A673 (cell line): ENCODE measurements at regions not wholly inside any gene's neighbourhood (a gene's known extent, or its start where the extent isn't known, plus 50 kb on each side); places are given as distances from the start of the nearest gene placed in this dataset.

ENCODE experiments used
- CTCF ChIP-seq: fragments of 300-800, 200-600 bp; sonication (generic); conservative IDR thresholded peaks from 2 replicates; pipeline ENCODE4 v1.5.1; 2017; ENCODE audit warnings: low read depth, mild to moderate bottlenecking, antibody characterized with exemption, low read length, moderate library complexity, mixed read lengths
- EZH2 ChIP-seq: fragments of 200-600 bp; sonication (generic); IDR thresholded peaks from 2 replicates; pipeline ENCODE4 v1.6.1; 2017; ENCODE audit warnings: borderline replicate concordance, low read depth, mild to moderate bottlenecking, mixed read lengths, antibody characterized with exemption, low read length; ENCODE audit not compliant: poor library complexity, severe bottlenecking

GRCh38 chr4:128342762-128343161, 55.1 kb upstream of the PGRMC2 start:
- TF ChIP-seq CTCF = no peak
- no peak for TF ChIP-seq EZH2
